ENCODE measurements at regions not wholly inside any gene's neighbourhood (a gene's known extent, or its start where the extent isn't known, plus 50 kb on each side); places are given as distances from the start of the nearest gene placed in this dataset.

GRCh38 chr4:23484689-23485088, 405.2 kb downstream of the PPARGC1A start:
- Mint-ChIP-seq H3K27me3 (no peaks in the 10 kb centered on the region), H3K9me3 (ENCODE audit: low read depth) (peaks cover 2% of the 10 kb centered on the region), H3K4me3 (ENCODE audit: low read depth) (no peak overlapping the region), H3K4me1 (ENCODE audit: low read depth) (no peaks in the 10 kb centered on the region), H3K27ac (no peak overlapping the region), H3K36me3 (ENCODE audit: insufficient read depth) (no peaks in the 10 kb centered on the region)
- DNase-seq (ENCODE audit: low spot score, unreplicated experiment) = no peak
- TF ChIP-seq, protein P1, sequence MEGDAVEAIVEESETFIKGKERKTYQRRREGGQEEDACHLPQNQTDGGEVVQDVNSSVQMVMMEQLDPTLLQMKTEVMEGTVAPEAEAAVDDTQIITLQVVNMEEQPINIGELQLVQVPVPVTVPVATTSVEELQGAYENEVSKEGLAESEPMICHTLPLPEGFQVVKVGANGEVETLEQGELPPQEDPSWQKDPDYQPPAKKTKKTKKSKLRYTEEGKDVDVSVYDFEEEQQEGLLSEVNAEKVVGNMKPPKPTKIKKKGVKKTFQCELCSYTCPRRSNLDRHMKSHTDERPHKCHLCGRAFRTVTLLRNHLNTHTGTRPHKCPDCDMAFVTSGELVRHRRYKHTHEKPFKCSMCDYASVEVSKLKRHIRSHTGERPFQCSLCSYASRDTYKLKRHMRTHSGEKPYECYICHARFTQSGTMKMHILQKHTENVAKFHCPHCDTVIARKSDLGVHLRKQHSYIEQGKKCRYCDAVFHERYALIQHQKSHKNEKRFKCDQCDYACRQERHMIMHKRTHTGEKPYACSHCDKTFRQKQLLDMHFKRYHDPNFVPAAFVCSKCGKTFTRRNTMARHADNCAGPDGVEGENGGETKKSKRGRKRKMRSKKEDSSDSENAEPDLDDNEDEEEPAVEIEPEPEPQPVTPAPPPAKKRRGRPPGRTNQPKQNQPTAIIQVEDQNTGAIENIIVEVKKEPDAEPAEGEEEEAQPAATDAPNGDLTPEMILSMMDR (IDR thresholded peaks at IDR 0.05; ENCODE audit: unreplicated experiment) = no peak

GRCh38 chr4:23483320-23483960, 406.4 kb downstream of the PPARGC1A start:
- Mint-ChIP-seq H3K27ac (no peak overlapping the region), H3K27me3 (no peaks in the 10 kb centered on the region), H3K4me3 (ENCODE audit: low read depth) (no peak overlapping the region), H3K36me3 (ENCODE audit: insufficient read depth) (no peaks in the 10 kb centered on the region), H3K9me3 (ENCODE audit: low read depth) (peaks cover 2% of the 10 kb centered on the region), H3K4me1 (ENCODE audit: low read depth) (no peaks in the 10 kb centered on the region)
- no peak for DNase-seq (ENCODE audit: low spot score, unreplicated experiment)
- TF ChIP-seq, protein P1 (IDR thresholded peaks at IDR 0.05; ENCODE audit: unreplicated experiment) = no peak

- no peak overlapping the region for H3K4me3 Mint-ChIP-seq (ENCODE audit: low read depth)
- no peaks in the 10 kb centered on the region for H3K9me3 Mint-ChIP-seq (ENCODE audit: low read depth)
- no peak for DNase-seq (ENCODE audit: low spot score, unreplicated experiment)
- H3K27me3 Mint-ChIP-seq = no peaks in the 10 kb centered on the region
- TF ChIP-seq, protein P1 (IDR thresholded peaks at IDR 0.05; ENCODE audit: unreplicated experiment) = no peak
- peaks cover 4% of the 10 kb centered on the region for H3K4me1 Mint-ChIP-seq (ENCODE audit: low read depth)
- no peaks in the 10 kb centered on the region for H3K36me3 Mint-ChIP-seq (ENCODE audit: insufficient read depth)
- no peak overlapping the region for H3K27ac Mint-ChIP-seq
Observed at GRCh38 chr4:23481566-23481965, 408.3 kb downstream of the PPARGC1A start.

DNA sequence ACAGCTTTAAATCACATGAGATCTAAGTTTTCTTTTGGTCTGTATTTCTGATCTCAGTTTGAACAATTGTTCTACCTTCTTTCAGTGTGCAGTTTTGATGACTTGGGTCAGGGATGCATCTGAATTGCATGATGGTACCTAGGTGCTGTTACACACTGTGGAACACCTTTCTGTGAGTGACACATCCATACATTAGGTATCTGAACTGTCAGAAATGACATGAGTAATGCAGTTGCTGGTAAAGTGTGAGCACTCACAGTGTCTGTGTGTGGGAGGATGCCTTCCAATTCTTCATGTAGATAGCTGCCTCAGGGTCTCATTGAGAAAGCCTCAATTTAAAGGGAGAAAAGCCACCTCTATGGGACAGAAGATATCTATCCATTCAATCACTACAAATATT, 411.9 kb downstream of the PPARGC1A start:
- Mint-ChIP-seq H3K27ac (no peak overlapping the region), H3K4me3 (ENCODE audit: low read depth) (no peak overlapping the region), H3K27me3 (no peaks in the 10 kb centered on the region), H3K9me3 (ENCODE audit: low read depth) (peaks cover 3% of the 10 kb centered on the region), H3K4me1 (ENCODE audit: low read depth) (peaks cover 6% of the 10 kb centered on the region), H3K36me3 (ENCODE audit: insufficient read depth) (no peaks in the 10 kb centered on the region)
- TF ChIP-seq, protein P1 (IDR thresholded peaks at IDR 0.05; ENCODE audit: unreplicated experiment) = no peak
- DNase-seq (ENCODE audit: low spot score, unreplicated experiment) = no peak

GRCh38 chr4:23476515-23477090, 413.2 kb downstream of the PPARGC1A start:
- no peak overlapping the region for H3K4me3 Mint-ChIP-seq (ENCODE audit: low read depth)
- H3K36me3 Mint-ChIP-seq (ENCODE audit: insufficient read depth) = no peaks in the 10 kb centered on the region
- DNase-seq (ENCODE audit: low spot score, unreplicated experiment) = no peak
- H3K9me3 Mint-ChIP-seq (ENCODE audit: low read depth) = peaks cover 11% of the 10 kb centered on the region
- no peaks in the 10 kb centered on the region for H3K27me3 Mint-ChIP-seq
- H3K27ac Mint-ChIP-seq = no peak overlapping the region
- peaks cover 6% of the 10 kb centered on the region for H3K4me1 Mint-ChIP-seq (ENCODE audit: low read depth)
- TF ChIP-seq, protein P1 (IDR thresholded peaks at IDR 0.05; ENCODE audit: unreplicated experiment) = no peak

Data from progenitor cell of endocrine pancreas (in vitro differentiated cells).